Fibroblast of skin of back (primary cell): ENCODE measurements at regions not wholly inside any gene's neighbourhood (a gene's known extent, or its start where the extent isn't known, plus 50 kb on each side); places are given as distances from the start of the nearest gene placed in this dataset.
A peak's percentile ranks its signal among the peaks of the same experiment; 100 is the strongest.

Experiments used
- DNase-seq: peaks from one replicate; pipeline ENCODE4 v3.0.0-alpha.2; 2013

- no peak for DNase-seq
Observed at GRCh38 chr2:217074576-217075255, 214.9 kb upstream of the TNP1 start.

- no peak for DNase-seq
Observed at GRCh38 chr2:217071416-217071815, 211.6 kb upstream of the TNP1 start.

DNA sequence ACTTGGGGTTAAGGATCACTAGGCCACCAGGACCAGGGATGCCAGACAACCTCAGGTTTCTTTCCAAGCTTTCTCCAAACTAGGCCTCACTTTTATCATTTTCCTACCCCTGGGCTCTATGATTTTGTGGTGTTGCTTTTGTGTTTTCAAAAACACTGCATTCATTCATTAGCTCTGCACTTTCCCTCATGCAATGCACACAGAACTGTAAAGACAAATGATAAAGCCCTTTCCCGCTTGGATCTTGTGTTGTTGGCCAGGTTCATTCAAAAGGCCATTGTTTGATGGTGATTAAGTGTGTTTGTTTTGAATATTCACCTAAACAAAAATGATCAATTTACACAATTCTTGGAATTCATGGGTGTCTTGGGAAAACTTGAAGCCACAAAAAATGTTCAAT lies 210.7 kb upstream of the TNP1 start:
- DNase-seq: no peak

GRCh38 chr2:217070043-217070430 lies 210.2 kb upstream of the TNP1 start:
- DNase-seq: no peak

GRCh38 chr2:217069263-217070042 lies 209.6 kb upstream of the TNP1 start:
- DNase-seq: no peak

- DNase-seq: no peak
Observed at GRCh38 chr2:217068677-217069250, 208.9 kb upstream of the TNP1 start.

DNA sequence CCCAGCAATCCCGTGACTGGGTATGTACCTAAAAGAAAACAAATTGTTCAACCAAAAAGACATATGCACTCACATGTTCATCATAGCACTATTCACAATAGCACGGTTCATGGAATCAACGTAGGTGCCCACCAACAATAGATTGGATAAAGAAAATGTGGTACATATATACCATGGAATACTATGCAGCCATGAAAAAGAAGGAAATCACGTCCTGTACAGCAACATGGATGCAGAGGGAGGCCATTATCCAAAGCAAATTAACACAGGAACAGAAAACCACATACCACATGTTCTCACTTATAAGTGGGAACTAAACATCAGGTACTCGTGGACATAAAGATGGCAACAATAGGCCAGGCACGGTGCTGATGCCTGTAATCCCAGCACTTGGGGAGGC lies 207.9 kb upstream of the TNP1 start:
- DNase-seq: no peak

DNA sequence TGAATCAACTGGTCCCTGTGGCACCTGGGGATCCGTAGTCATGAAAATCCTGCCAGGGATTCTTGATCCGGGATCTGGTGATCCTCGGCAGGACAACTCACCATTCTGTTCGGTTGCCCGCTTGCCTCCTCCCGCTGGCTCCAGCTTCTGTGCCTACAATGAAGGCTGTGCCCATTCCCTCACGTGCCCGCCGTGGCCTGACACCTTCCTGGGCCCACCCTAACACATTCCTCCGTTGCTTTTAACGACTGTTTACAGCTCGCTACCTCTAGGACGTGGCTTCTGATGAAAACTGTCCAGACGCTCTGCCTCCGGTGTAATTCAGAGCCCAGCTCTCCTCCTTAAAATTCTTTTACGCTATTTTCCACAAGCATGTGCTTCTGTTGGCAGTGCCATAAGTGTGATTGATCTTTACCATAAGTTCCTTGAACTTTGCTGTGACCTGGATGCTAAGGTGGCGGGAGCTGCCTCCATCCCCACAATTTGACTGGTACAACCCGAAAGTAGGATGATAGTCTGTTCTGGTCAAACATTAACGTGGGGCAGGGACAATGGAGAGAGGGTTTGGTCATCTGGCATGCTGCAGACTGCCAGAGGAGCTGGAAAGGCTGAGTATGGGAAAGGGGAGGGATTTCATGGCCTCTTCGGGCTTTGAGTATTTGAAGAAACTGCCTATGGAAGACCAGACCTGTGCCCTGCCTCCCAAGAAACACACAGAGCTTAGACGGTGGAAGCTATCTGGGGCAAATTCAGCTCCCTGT lies 206.8 kb upstream of the TNP1 start:
- DNase-seq: no peak

- peak; percentile 69 for DNase-seq
Observed at GRCh38 chr2:217065695-217066405, 206.0 kb upstream of the TNP1 start.

GRCh38 chr2:217065012-217065290 lies 205.1 kb upstream of the TNP1 start:
- no peak for DNase-seq

DNA sequence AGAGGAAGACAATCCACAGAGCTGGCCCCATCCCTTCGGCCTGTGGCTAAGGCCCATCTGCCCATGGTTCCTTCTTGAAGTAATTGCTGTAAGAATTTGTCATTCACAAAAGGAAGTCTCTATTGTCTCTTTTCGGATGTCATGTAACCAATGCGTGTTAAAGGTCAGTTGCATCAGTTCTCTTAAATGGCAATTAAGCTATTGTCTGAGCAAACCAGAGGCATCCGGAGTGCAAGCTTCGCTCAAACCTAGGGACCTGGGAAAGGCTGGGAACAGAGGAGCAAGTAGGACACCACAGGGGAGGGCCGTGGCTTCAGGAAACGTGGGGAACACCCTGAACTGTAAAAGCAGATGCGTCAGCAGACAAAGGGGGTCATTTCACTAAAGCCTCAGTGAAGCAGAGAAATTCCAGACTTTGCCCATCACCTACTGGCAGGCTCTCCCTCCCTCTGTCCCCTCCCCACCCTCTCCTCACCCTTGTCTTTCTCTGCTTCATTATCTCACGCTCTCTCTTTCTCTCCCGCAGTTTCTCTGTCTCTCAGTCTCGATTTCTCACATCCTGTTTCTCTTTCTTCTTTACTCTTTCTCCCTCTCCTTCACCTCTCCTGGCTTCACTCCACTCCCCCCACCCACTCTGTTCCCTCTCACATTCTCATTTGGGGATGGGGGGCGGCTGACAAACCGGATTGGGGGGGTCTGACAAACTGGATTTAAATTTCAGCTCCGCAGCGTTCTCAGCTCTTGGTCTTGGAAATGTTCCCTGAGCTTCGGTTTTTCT lies 204.6 kb upstream of the TNP1 start:
- peak; percentile 82 for DNase-seq

GRCh38 chr2:217063238-217063755 lies 203.4 kb upstream of the TNP1 start:
- DNase-seq: no peak

- DNase-seq: no peak
Observed at GRCh38 chr2:217062768-217063167, 202.9 kb upstream of the TNP1 start.

DNA sequence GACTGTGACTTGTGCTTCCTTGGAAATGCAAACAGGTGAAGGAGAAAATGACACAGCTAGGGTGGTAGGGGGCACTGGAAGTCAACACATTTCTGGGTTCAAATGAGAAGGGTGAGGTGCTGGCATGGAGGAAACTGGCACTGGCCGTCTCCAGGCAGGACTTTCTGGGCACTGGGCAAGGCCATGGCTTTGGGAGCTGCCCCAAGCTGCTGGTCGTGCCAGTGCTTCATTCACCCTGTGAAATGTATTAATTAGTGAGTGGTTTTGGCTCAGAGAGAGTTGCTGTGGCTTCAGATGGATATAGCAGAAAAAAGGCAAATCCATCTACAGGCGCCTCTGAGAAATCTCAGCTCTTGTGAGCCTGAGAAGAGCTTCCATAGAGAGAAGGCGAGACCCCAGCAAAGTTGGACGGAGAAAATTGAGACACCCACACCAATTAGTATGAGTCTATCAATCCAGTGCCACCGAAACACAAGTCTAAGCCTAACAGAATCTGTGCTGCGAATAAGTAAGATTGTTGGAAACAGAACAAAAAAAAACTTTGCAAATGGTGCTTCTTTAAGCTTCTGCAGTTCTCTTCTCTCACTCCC lies 202.1 kb upstream of the TNP1 start:
- DNase-seq: no peak

GRCh38 chr2:217060951-217061547 lies 201.2 kb upstream of the TNP1 start:
- DNase-seq: peak; percentile 44

DNA sequence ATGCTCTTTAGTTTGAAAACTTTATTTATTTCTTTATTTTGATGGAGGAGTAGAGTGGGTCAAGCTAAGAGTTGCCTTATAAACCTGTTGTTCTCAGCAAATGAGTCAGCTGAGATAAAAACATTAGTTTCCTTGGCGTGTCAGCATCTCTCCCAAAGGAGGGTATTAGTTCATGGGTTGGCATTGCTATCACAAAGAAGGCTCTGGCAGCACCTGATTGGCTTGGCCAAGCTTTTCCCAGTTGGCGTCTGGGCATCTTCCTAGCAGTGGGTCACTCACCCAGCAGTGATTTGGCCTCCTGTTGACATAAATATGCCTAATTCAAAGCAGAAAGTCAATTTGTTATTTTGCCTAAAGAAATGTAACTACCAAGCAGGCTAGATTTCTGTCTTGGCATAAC lies 200.7 kb upstream of the TNP1 start:
- no peak for DNase-seq

- peak; percentile 48 for DNase-seq
Observed at GRCh38 chr2:217058791-217059755, 199.2 kb upstream of the TNP1 start.

DNA sequence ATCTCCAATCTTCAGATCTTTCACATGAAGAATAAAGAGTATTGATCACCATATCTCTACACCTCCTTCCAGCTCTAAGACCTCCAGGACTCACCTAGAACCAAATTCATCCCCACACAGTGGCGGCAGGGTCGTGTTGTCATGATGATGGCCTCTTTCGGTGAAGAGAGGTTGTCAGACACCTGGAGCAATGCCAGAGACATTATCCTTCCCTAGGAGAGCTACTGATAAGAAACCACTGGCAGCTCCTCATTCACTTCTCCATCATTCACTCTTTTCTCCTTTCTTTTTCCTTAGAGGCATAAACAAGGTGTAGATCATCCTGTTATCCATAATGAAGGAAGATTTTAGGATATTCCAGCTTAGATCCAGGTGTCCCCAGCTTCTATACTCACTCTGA lies 197.9 kb upstream of the TNP1 start:
- DNase-seq: no peak

DNA sequence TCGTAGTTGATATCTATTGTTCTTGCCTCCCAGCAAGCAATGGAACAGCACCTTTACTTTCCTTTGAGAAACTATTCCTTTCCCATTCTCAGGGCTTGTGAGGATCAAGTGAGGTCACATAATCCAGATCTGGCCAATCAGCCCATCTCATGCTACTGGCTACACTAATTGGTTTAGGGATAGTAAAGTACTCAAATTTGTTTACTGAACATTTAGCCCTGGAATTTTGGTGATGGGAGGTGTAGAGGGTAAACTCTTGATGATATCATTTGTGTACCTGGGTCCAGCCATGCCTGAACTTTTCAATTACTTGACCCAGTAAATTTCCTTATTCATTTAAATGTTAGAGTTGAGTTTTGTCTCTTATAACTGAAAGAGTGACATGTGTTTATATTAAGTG lies 195.8 kb upstream of the TNP1 start:
- DNase-seq: no peak

GRCh38 chr2:217054791-217055190 lies 194.9 kb upstream of the TNP1 start:
- DNase-seq: peak; percentile 95
